ENCODE measurements at regions not wholly inside any gene's neighbourhood (a gene's known extent, or its start where the extent isn't known, plus 50 kb on each side); places are given as distances from the start of the nearest gene placed in this dataset.
"Not testable (repeated sequence)": the region's sequence is repeated elsewhere in the genome, so short reads cannot be mapped to it uniquely, and the experiment has no call there.

DNA sequence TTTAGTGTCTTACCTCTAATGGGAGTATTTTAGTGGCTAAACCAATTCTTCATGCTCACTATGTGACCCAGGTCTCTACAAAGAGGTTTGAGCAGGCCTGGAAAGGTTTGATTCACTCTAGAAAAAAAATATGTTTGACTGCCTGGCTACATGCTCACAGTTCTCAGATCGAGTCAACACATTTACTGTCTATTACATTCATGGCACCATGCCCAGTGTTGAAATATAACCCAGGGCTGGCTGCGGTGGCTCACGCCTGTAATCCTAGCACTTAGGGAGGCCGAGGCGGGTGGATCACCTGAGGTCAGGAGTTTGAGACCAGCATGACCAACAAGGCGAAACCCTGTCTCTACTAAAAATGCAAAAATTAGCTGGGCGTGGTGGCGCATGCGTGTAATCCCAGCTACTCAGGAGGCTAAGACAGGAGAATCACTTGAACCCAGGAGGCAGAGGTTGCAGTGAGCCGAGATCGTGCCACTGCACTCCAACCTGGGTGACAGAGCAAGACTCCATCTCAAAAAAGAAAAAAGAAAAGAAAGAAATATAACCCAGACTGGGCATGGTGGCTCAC is 543.8 kb downstream of the HAPSTR1 start:
- TF ChIP-seq CTCF (IDR thresholded peaks at IDR 0.05); EP300 (IDR thresholded peaks at IDR 0.05; ENCODE audit: low read depth): not testable (repeated sequence)
